HepG2 (cell line): ENCODE measurements at regions not wholly inside any gene's neighbourhood (a gene's known extent, or its start where the extent isn't known, plus 50 kb on each side); places are given as distances from the start of the nearest gene placed in this dataset.

Experiments used
- ATAC-seq: fragments of 200-7000 bp; cut with Tn5 transposase; 3 replicates; pipeline ENCODE4 v1.9.1; 2020; ENCODE audit warnings: mild to moderate bottlenecking, moderate library complexity
- BruUV-seq: library from RNA; stranded (reverse); fragments of 400-500 nt; replicated peaks from 2 replicates; lab custom pipeline; 2021; lab: Mats Ljungman, UMichigan
- CTCF ChIA-PET: fragments of 300-600 bp; formaldehyde crosslinking; extraction: SDS; loops from one replicate; lab custom pipeline; 2021; ENCODE audit warnings: low total read pairs, inconsistent platforms, low intra/inter-chr PET ratio; lab: Yijun Ruan, JAX
- POLR2A ChIA-PET: fragments of 350-600 bp; sonication (Branson Sonifier 250); formaldehyde crosslinking; loops from one replicate; lab custom pipeline; 2020; ENCODE audit warnings: antibody characterized with exemption, inconsistent platforms; lab: Yijun Ruan, JAX
- DNase-seq: peaks from one replicate; pipeline ENCODE4 v3.0.0-alpha.2; 2015; ENCODE audit warnings: low spot score
- FAIRE-seq: peaks from 3 replicates; lab custom pipeline; 2011; peaks lifted over from hg19 to GRCh38; lab: Jason Lieb, UNC
- H2AFZ ChIP-seq: one replicate; pipeline ENCODE4 v1.6.1; 2011; ENCODE audit warnings: low read length, inconsistent platforms
- H3K27ac ChIP-seq: fragments of 300-600 bp; 3 replicates; pipeline ENCODE4 v1.8.0; 2011; ENCODE audit warnings: mixed run types, mild to moderate bottlenecking, mixed read lengths, low read length, inconsistent platforms; ENCODE audit not compliant: insufficient read depth; ENCODE audit errors: extremely low read length
- H3K27me3 ChIP-seq, 2 experiments: fragments of 200-600 bp in 1 of 2; 2 replicates in 1 of 2; 3 replicates in 1 of 2; pipeline versions ENCODE4 v1.6.0 to v1.8.0; 2011; ENCODE audit warnings: low read length in 2 of 2, mild to moderate bottlenecking in 2 of 2, moderate library complexity in 2 of 2, inconsistent platforms in 1 of 2; ENCODE audit not compliant: insufficient read depth in 2 of 2, control insufficient read depth in 1 of 2
- H3K36me3 ChIP-seq, 2 experiments: fragments of 200-600 bp in 1 of 2; replicated peaks in 1 of 2; 2 replicates in 1 of 2; 3 replicates in 1 of 2; pipeline versions ENCODE4 v1.5.1 to v1.8.0; 2011; ENCODE audit warnings: low read length in 2 of 2, inconsistent platforms in 1 of 2; ENCODE audit not compliant: insufficient read depth in 2 of 2, control insufficient read depth in 1 of 2
- H3K4me1 ChIP-seq: 2 replicates; pipeline ENCODE4 v1.5.1; 2012; ENCODE audit warnings: low read length, inconsistent platforms; ENCODE audit not compliant: insufficient read depth
- H3K4me2 ChIP-seq: 2 replicates; pipeline ENCODE4 v1.6.0; 2011; ENCODE audit warnings: low read depth, low read length, inconsistent platforms
- H3K4me3 ChIP-seq, 3 experiments: fragments of 200-600 bp in 1 of 3; sonication (generic), shearing (Covaris generic) in 1 of 3; replicated peaks in 1 of 3; 2 replicates each; pipeline ENCODE4 v1.5.1; 2011 to 2016; ENCODE audit warnings: low read length in 3 of 3, inconsistent platforms in 2 of 3, low read depth in 2 of 3, mild to moderate bottlenecking in 2 of 3, control low read depth in 1 of 3, mixed read lengths in 1 of 3; ENCODE audit not compliant: insufficient read depth in 1 of 3
- H3K79me2 ChIP-seq: one replicate; pipeline ENCODE4 v1.6.1; 2011; ENCODE audit warnings: low read length, inconsistent platforms; ENCODE audit not compliant: insufficient read depth
- H3K9ac ChIP-seq: 2 replicates; pipeline ENCODE4 v1.6.0; 2011; ENCODE audit warnings: mild to moderate bottlenecking, low read depth, low read length, inconsistent platforms; ENCODE audit not compliant: insufficient read depth
- H3K9me3 ChIP-seq: 2 replicates; pipeline ENCODE4 v1.5.1; 2012; ENCODE audit warnings: mild to moderate bottlenecking, low read length
- H4K20me1 ChIP-seq: 2 replicates; pipeline ENCODE4 v1.6.0; 2011; ENCODE audit warnings: inconsistent platforms, mild to moderate bottlenecking, low read length, moderate library complexity; ENCODE audit not compliant: insufficient read depth
- ATF7 ChIP-seq, 2 experiments: fragments of 450-650 bp in 1 of 2; sonication (generic) in 1 of 2; formaldehyde crosslinking in 1 of 2; IDR thresholded peaks; 2 replicates each; pipeline versions ENCODE4 v1.4.0 to v1.6.1; 2016 to 2020; ENCODE audit warnings: antibody characterized with exemption in 1 of 2, mild to moderate bottlenecking in 1 of 2, missing genetic modification reagents in 1 of 2
- CCDC6 ChIP-seq: sonication (generic); formaldehyde crosslinking; IDR thresholded peaks from 2 replicates; pipeline ENCODE4 v1.8.1; 2022; ENCODE audit warnings: mild to moderate bottlenecking, missing genetic modification reagents, moderate library complexity
- EP300 ChIP-seq, 3 experiments: sonication (generic) in 1 of 3; formaldehyde crosslinking in 1 of 3; IDR thresholded peaks; 2 replicates each; pipeline versions ENCODE4 v1.5.1 to v1.6.1; 2011 to 2020; ENCODE audit warnings: low read depth in 2 of 3, low read length in 2 of 3, borderline replicate concordance in 1 of 3, improper control_type of control experiment in 1 of 3, mild to moderate bottlenecking in 1 of 3, missing genetic modification reagents in 1 of 3, moderate library complexity in 1 of 3
- FOSL2 ChIP-seq: sonication (generic); formaldehyde crosslinking; IDR thresholded peaks from 2 replicates; pipeline ENCODE4 v1.4.0; 2020; ENCODE audit warnings: missing genetic modification reagents
- HNRNPL ChIP-seq: fragments of 200-400 bp; formaldehyde crosslinking; IDR thresholded peaks from 2 replicates; pipeline ENCODE4 v1.6.1; 2017; ENCODE audit warnings: mild to moderate bottlenecking, low read depth, low read length
- KDM3A ChIP-seq: IDR thresholded peaks from 2 replicates; pipeline ENCODE4 v1.6.1; 2018; ENCODE audit warnings: low read depth, missing compliant biosample characterization
- MBD4 ChIP-seq: IDR thresholded peaks from 2 replicates; pipeline ENCODE4 v1.6.1; 2012; ENCODE audit warnings: low read length, inconsistent platforms, borderline replicate concordance
- NFE2L1 ChIP-seq: sonication (generic); formaldehyde crosslinking; IDR thresholded peaks from 2 replicates; pipeline ENCODE4 v1.4.0; 2020; ENCODE audit warnings: missing genetic modification reagents, mild to moderate bottlenecking, borderline replicate concordance
- POLR2A ChIP-seq, 2 experiments: IDR thresholded peaks; 2 replicates each; pipeline ENCODE4 v1.6.1; 2011; ENCODE audit warnings: low read depth in 2 of 2, low read length in 2 of 2, mild to moderate bottlenecking in 1 of 2, moderate library complexity in 1 of 2; ENCODE audit not compliant: insufficient read depth in 1 of 2
- PPARG ChIP-seq: conservative IDR thresholded peaks from 2 replicates; pipeline ENCODE4 v1.6.1; 2016; ENCODE audit warnings: missing biosample characterization, missing genetic modification reagents
- ZNF136 ChIP-seq: sonication (generic); formaldehyde crosslinking; IDR thresholded peaks from 2 replicates; pipeline ENCODE4 v1.8.1; 2022; ENCODE audit warnings: low read depth, mild to moderate bottlenecking, moderate library complexity, missing genetic modification reagents
- ZNF335 ChIP-seq: sonication (generic); formaldehyde crosslinking; IDR thresholded peaks from 2 replicates; pipeline ENCODE4 v1.4.0; 2020; ENCODE audit warnings: missing genetic modification reagents
- ZSCAN21 ChIP-seq: sonication (generic); formaldehyde crosslinking; IDR thresholded peaks from 2 replicates; pipeline ENCODE4 v1.8.0; 2022; ENCODE audit warnings: mild to moderate bottlenecking, missing genetic modification reagents, moderate library complexity, borderline replicate concordance
- WGBS: methylation state at CpG from one replicate; pipeline ENCODE4 v1.1.6; 2017; ENCODE audit warnings: low lambda C conversion rate; 5-methylcytosine and 5-hydroxymethylcytosine counted together
- in situ Hi-C: cut with HindIII; loops from 2 replicates; pipeline ENCODE4 v1.10.0; 2017; ENCODE audit warnings: low pct_unique_long_range_greater_than_20kb; ENCODE audit not compliant: extremely low pct_ligation_motif_present
- intact Hi-C: fragments of 100-400 bp; cut with micrococcal nuclease; formaldehyde crosslinking; loops from one replicate; pipeline ENCODE4 v1.10.0; 2022; ENCODE audit not compliant: unreplicated experiment
- TF ChIP-seq, protein P1 (sequence below): sonication (generic); formaldehyde crosslinking; IDR thresholded peaks from 2 replicates; pipeline ENCODE4 v1.5.0; 2020; ENCODE audit warnings: missing genetic modification reagents

DNA sequence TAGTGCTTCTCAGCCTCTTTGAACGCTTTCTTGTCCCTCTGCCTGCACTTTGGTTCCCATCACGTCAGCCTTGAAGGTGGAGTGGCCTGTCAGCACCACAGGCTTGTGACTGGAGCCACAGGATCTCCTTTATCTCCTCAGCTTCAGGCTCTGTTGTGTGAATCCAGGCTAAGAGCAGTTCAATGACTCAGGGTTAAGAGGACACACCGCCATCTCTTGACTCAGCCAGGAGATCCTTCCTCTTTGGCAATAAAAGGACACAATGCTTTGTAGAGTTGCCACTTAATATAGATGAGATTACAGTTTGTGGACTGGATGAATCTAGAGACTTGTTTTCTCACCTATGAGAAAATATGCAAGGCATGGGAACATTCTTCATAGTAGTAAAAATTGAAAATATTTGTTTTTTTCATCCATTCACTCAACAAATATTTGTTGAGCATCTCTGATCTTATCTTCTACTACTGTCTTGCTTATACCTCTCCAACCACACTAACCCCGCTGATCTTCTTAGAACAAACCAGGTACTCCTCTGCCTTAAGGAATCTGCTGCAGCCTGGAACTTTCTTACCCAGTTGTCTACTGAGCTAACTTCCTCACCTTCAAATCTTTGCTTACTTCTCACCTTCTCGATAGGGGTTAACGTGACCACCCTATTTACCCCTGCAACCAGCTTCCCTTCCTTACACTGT lies 62.3 kb downstream of the UCHL1 start:
- TF ChIP-seq ZSCAN21 (CRISPR knock-in tag) (no peak), MBD4 (no peak), KDM3A (no peak), NFE2L1 (CRISPR knock-in tag) (no peak)
- H3K4me3 ChIP-seq: no peak overlapping the region
- ATAC-seq: peak; percentile 31; the same call in 1 of the 3 replicates
- BruUV-seq: no TSS peak
- H2AFZ ChIP-seq: no peak overlapping the region
- no peak overlapping the region for H3K9ac ChIP-seq
- no peaks in the 10 kb centered on the region for H3K9me3 ChIP-seq
- H3K36me3 ChIP-seq: no peaks in the 10 kb centered on the region
- no peaks in the 10 kb centered on the region for H3K27me3 ChIP-seq
- ChIA-PET CTCF (no interaction called here), POLR2A (no interaction called here)
- in situ Hi-C loops: no loop called here
- DNase-seq: peak; percentile 4
- no peak overlapping the region for H3K27ac ChIP-seq
- FAIRE-seq: no peak
- H3K4me1 ChIP-seq: peaks cover 9% of the 10 kb centered on the region; the same call in 1 of the 2 replicates
- H4K20me1 ChIP-seq: no peaks in the 10 kb centered on the region
- H3K4me2 ChIP-seq: no peak overlapping the region; the same call in 1 of the 2 replicates
- intact Hi-C loops: no loop called here
- WGBS: 10% methylated on average over 6 of the region's 6 CpGs
- no peaks in the 10 kb centered on the region for H3K79me2 ChIP-seq

- no peaks in the 10 kb centered on the region for H3K79me2 ChIP-seq
- in situ Hi-C loops (no loop called here), intact Hi-C loops (no loop called here)
- H3K27ac ChIP-seq: no peak overlapping the region
- ChIA-PET POLR2A (no interaction called here), CTCF (no interaction called here)
- no peaks in the 10 kb centered on the region for H3K36me3 ChIP-seq
- peaks cover 9% of the 10 kb centered on the region; the same call in 1 of the 2 replicates for H3K4me1 ChIP-seq
- 3% methylated on average over 5 of the region's 5 CpGs for WGBS
- ATAC-seq: no peak
- no peaks in the 10 kb centered on the region for H3K27me3 ChIP-seq
- no TSS peak for BruUV-seq
- peak; percentile 10 for DNase-seq
- H3K4me2 ChIP-seq: no peak overlapping the region; the same call in 1 of the 2 replicates
- H4K20me1 ChIP-seq: no peaks in the 10 kb centered on the region
- no peak overlapping the region for H3K4me3 ChIP-seq
- no peak for TF ChIP-seq CCDC6 (CRISPR knock-in tag)
- peak; percentile 49 for TF ChIP-seq FOSL2 (CRISPR knock-in tag)
- TF ChIP-seq ZNF335 (CRISPR knock-in tag): no peak
- no peak for TF ChIP-seq ZNF136 (CRISPR knock-in tag)
- TF ChIP-seq POLR2A (IDR thresholded peaks at IDR 0.05; ENCODE audit: insufficient read depth in 1 of 2, low read depth in 2 of 2, low read length in 2 of 2): no peak
- no peak; a peak in 1 of 4 replicates for TF ChIP-seq EP300 (IDR thresholded peaks at IDR 0.05; ENCODE audit: low read depth in 2 of 2, low read length in 2 of 2)
- TF ChIP-seq EP300 (CRISPR knock-in tag; IDR thresholded peaks at IDR 0.05; ENCODE audit: borderline replicate concordance): no peak
- TF ChIP-seq ATF7 (IDR thresholded peaks at IDR 0.05): peak; percentile 27; the same call in 1 of the 2 replicates
- TF ChIP-seq ATF7 (CRISPR knock-in tag; IDR thresholded peaks at IDR 0.05): no peak
- no peak for TF ChIP-seq PPARG (CRISPR knock-in tag)
- no peak for TF ChIP-seq HNRNPL
- TF ChIP-seq, protein P1, sequence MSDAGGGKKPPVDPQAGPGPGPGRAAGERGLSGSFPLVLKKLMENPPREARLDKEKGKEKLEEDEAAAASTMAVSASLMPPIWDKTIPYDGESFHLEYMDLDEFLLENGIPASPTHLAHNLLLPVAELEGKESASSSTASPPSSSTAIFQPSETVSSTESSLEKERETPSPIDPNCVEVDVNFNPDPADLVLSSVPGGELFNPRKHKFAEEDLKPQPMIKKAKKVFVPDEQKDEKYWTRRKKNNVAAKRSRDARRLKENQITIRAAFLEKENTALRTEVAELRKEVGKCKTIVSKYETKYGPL (CRISPR knock-in tag): no peak
- TF ChIP-seq, all 625 proteins: peak for 2
- Histone ChIP-seq H3K9ac (no peak overlapping the region), H3K9me3 (no peaks in the 10 kb centered on the region), H2AFZ (no peak overlapping the region)
- no peak for FAIRE-seq
Measured at GRCh38 chr4:41319553-41319952, 62.8 kb downstream of the UCHL1 start.
